Sigmoid colon (tissue), 6 donors: ENCODE measurements at regions not wholly inside any gene's neighbourhood (a gene's known extent, or its start where the extent isn't known, plus 50 kb on each side); places are given as distances from the start of the nearest gene placed in this dataset.
A peak's percentile ranks its signal among the peaks of the same experiment; 100 is the strongest.

Experiments
- DNase-seq: peaks from one replicate; pipeline ENCODE4 v3.0.0-alpha.2; 2019
- H3K27ac ChIP-seq, 4 donors: fragments of 200-600 bp; sonication (generic); one replicate each; pipeline ENCODE4 v1.5.1; 2016 to 2019; ENCODE audit warnings: mild to moderate bottlenecking in 1 of 4
- H3K27me3 ChIP-seq, 3 donors: fragments of 200-600 bp; sonication (generic); one replicate each; pipeline ENCODE4 v1.5.1; 2019; ENCODE audit warnings: mild to moderate bottlenecking in 1 of 3
- H3K36me3 ChIP-seq, 4 donors: fragments of 200-600 bp; sonication (generic); one replicate each; pipeline ENCODE4 v1.5.1; 2016 to 2019
- H3K4me1 ChIP-seq, 4 donors: fragments of 200-600 bp; sonication (generic); one replicate each; pipeline ENCODE4 v1.5.1; 2017 to 2019
- H3K4me3 ChIP-seq, 4 donors: fragments of 200-600 bp; sonication (generic); one replicate each; pipeline ENCODE4 v1.5.1; 2017 to 2019; ENCODE audit warnings: mild to moderate bottlenecking in 2 of 4, moderate library complexity in 1 of 4
- H3K9me3 ChIP-seq, 4 donors: fragments of 200-600 bp in 3 of 4; sonication (generic) in 3 of 4; one replicate each; pipeline versions ENCODE4 v1.5.1 to v1.6.1; 2013 to 2019
- EP300 ChIP-seq, 4 donors: sonication (generic); formaldehyde crosslinking; IDR thresholded peaks; one replicate each; pipeline ENCODE4 v1.6.1; 2017; ENCODE audit warnings: antibody characterized with exemption in 4 of 4
- POLR2A ChIP-seq, 2 donors: fragments of 450-650 bp; IDR thresholded peaks; one replicate each; pipeline ENCODE4 v1.6.1; 2016; ENCODE audit warnings: antibody characterized with exemption in 2 of 2, mild to moderate bottlenecking in 2 of 2, moderate library complexity in 2 of 2
- POLR2AphosphoS5 ChIP-seq, 4 donors: sonication (generic); formaldehyde crosslinking; IDR thresholded peaks; one replicate each; pipeline ENCODE4 v1.6.1; 2017; ENCODE audit warnings: antibody characterized with exemption in 4 of 4
- WGBS, 2 donors: extraction: QIAGEN DNeasy Blood & Tissue Kit; methylation state at CpG; one replicate each; pipeline ENCODE4 v1.1.7; 2013; 5-methylcytosine and 5-hydroxymethylcytosine counted together
- intact Hi-C: fragments of 100-400 bp; cut with DNase I; formaldehyde crosslinking; loops from one replicate; pipeline ENCODE4 v1.15.1; 2023
- TF ChIP-seq, protein P1 (sequence below), 4 experiments: fragments of 450-650 bp in 3 of 4; fragments of 200-600 bp in 1 of 4; IDR thresholded peaks; one replicate each; pipeline ENCODE4 v1.5.1; 2016 to 2019; ENCODE audit warnings: antibody characterized with exemption in 4 of 4, mild to moderate bottlenecking in 3 of 4, moderate library complexity in 2 of 4
- donor health status: healthy with polysubstance abuse.
- donor health status: healthy.

DNA sequence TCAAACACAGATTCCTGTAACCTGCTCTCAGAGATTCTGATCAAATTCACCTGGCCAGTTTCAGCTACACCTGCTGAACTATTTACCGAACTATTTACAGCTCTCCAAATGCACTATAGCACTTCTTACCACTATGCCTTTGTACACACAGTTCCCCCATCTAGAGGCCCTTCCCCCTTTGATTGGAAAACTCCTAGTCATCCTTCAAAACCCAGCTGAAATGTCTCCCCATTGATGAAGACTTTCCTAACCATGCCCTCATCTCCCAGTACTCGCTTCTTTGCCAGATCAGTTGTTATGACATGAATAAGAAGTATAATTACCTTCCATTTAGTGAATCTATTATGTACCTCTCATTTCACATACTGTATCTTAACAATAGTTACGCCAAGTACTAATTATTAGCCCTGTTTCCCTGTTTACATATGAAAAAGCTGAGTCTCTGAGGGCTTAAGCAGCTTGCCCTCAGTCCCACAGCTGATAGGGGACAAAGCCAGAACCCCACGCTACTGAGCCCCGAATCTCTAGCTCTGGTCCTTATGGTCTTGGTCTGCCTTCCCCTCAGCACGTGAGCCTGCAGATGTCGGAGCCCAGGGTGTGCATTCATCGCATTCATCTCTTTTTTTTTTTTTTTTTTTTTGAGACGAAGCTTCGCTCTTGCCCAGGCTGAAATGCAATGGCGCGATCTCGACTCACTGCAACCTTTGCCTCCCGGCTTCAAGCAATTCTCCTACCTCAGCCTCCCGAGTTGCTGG lies 64.7 kb upstream of the ASAP2 start:
- no peak for DNase-seq
- H3K4me1 ChIP-seq = peaks cover 0 to 21% (median 18%) of the 10 kb centered on the region in 4 donors
- H3K9me3 ChIP-seq = no peaks in the 10 kb centered on the region
- WGBS, 2 donors = 84 to 91% methylated on average over 15 of the region's 15 CpGs
- peak overlapping the region; percentile 51 to 78 (median 66) for H3K27ac ChIP-seq
- H3K27me3 ChIP-seq = no peaks in the 10 kb centered on the region
- intact Hi-C loops = loop anchor here (1.0 to 2.0 kb wide), 2 partner anchors 191 to 229 kb away; no protein-coding TSS in a partner anchor
- TF ChIP-seq POLR2A (IDR thresholded peaks at IDR 0.05) = no peak
- TF ChIP-seq EP300 (IDR thresholded peaks at IDR 0.05) = no peak
- no peak for TF ChIP-seq POLR2AphosphoS5 (IDR thresholded peaks at IDR 0.05)
- TF ChIP-seq, protein P1, sequence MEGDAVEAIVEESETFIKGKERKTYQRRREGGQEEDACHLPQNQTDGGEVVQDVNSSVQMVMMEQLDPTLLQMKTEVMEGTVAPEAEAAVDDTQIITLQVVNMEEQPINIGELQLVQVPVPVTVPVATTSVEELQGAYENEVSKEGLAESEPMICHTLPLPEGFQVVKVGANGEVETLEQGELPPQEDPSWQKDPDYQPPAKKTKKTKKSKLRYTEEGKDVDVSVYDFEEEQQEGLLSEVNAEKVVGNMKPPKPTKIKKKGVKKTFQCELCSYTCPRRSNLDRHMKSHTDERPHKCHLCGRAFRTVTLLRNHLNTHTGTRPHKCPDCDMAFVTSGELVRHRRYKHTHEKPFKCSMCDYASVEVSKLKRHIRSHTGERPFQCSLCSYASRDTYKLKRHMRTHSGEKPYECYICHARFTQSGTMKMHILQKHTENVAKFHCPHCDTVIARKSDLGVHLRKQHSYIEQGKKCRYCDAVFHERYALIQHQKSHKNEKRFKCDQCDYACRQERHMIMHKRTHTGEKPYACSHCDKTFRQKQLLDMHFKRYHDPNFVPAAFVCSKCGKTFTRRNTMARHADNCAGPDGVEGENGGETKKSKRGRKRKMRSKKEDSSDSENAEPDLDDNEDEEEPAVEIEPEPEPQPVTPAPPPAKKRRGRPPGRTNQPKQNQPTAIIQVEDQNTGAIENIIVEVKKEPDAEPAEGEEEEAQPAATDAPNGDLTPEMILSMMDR (IDR thresholded peaks at IDR 0.05) = no peak
- no peaks in the 10 kb centered on the region for H3K36me3 ChIP-seq
- no peak overlapping the region for H3K4me3 ChIP-seq

DNA sequence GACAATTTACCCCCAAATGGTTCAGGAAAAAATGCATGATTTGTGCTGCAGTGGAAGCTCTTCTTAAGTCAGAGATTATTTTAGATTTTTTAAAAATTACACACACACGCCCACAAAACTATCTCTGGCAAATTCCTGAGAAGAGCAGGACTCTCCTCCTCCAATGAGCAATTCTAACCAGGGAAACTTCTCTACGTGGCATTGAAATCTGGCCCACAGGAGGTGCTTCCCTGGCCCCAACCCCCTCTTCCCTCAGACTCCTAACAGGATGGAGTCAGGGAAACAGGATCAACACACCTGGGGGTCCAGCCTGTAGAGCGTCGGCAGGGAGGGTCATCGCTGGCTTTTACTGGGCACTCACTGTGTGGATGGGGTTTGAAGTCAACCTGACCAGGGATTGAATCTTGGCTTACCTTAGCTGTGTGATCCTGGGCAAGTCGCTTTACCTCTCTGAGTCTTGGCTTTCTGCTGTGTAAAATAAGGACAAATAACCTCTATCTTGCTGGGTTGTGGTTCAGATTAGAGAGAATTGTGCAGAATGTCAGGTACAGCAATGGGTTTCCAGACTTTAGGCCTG lies 65.4 kb upstream of the ASAP2 start:
- no peak overlapping the region for H3K27ac ChIP-seq
- no peak overlapping the region for H3K4me3 ChIP-seq
- H3K9me3 ChIP-seq = no peaks in the 10 kb centered on the region
- WGBS, 2 donors = 81 to 86% methylated on average over 6 of the region's 6 CpGs
- H3K36me3 ChIP-seq = no peaks in the 10 kb centered on the region
- TF ChIP-seq EP300 (IDR thresholded peaks at IDR 0.05) (no peak), POLR2A (IDR thresholded peaks at IDR 0.05) (no peak), POLR2AphosphoS5 (IDR thresholded peaks at IDR 0.05) (no peak)
- TF ChIP-seq, protein P1 (IDR thresholded peaks at IDR 0.05) = no peak
- peaks cover 0 to 21% (median 18%) of the 10 kb centered on the region in 4 donors for H3K4me1 ChIP-seq
- no peaks in the 10 kb centered on the region for H3K27me3 ChIP-seq
- intact Hi-C loops = no loop called here
- peak; percentile 41 for DNase-seq

DNA sequence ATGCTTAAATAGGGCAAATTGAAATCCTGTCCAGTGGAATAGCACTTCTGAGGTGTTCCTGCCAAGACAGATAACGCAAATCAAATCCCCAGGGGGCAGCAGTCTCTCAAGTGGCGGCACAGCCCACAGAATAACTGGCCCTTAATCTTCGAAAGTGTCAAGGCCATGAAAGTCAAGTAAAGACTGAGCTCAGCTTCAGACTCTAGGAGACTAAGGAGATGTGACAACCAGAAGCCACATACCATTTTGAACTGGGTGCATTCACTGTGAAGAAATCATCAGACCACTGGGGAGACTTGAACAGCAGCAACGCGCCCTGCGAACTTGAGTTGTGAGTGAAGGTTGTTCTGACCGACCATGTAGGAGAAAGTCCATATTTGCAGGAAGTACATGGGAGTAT lies 66.0 kb upstream of the ASAP2 start:
- no peak overlapping the region for H3K4me3 ChIP-seq
- H3K27me3 ChIP-seq = no peaks in the 10 kb centered on the region
- peak; percentile 22 for DNase-seq
- intact Hi-C loops = no loop called here
- no peak overlapping the region for H3K27ac ChIP-seq
- no peaks in the 10 kb centered on the region for H3K9me3 ChIP-seq
- no peak for TF ChIP-seq POLR2A (IDR thresholded peaks at IDR 0.05)
- no peak for TF ChIP-seq POLR2AphosphoS5 (IDR thresholded peaks at IDR 0.05)
- TF ChIP-seq EP300 (IDR thresholded peaks at IDR 0.05) = no peak
- TF ChIP-seq, protein P1 (IDR thresholded peaks at IDR 0.05) = no peak
- peaks cover 0 to 21% (median 18%) of the 10 kb centered on the region in 4 donors for H3K4me1 ChIP-seq
- WGBS, 2 donors = 70 to 86% methylated on average over 7 of the region's 7 CpGs
- H3K36me3 ChIP-seq = no peaks in the 10 kb centered on the region

DNA sequence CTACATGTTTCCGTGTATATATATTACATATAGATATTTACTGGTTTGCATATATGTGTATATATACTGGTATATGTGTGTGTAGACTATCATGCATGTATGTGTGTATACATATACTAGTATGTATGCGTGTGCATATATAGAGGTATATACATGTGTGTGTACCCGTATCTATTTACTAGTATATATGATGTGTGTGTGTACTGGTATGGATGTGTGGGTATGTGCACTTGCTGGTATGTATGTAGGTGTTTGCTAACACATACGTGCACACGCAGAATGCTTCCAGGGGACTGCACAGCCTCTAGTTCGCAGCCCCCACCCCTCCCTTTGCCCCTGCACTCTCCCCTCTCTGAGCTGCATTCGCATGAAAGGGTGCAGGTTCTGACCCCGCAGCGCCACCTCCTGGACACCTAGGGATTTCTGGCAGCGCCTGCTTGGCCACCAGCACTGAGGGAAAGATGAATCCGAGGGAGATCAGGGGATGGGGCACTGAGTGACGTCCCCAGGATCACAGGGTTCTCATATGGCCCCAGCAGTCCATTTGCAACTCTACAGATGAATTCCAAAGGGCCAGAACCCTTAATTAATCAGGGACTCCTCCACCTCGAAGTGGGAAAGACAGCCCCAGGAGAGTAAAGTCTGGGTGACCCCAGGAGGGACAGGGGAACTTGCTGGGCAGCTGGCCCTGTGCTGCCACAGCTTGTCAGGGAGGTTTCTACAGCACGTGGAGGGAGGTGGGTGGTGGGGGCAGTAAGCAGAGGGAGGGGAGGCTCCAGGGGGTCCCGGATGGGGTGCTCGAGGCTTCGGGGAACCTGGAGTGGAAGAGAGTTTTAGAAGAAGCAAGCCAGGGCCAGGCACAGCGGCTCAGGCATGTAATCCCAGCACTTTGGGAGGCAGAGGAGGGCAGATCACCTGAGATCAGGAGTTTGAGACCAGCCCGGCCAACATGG lies 66.8 kb upstream of the ASAP2 start:
- Histone ChIP-seq H3K9me3 (no peaks in the 10 kb centered on the region), H3K36me3 (no peaks in the 10 kb centered on the region), H3K4me3 (no peak overlapping the region), H3K4me1 (peaks cover 0 to 17% (median 14%) of the 10 kb centered on the region in 4 donors), H3K27me3 (no peaks in the 10 kb centered on the region), H3K27ac (no peak overlapping the region)
- 32 to 41% methylated on average over 19 of the region's 19 CpGs for WGBS, 2 donors
- TF ChIP-seq, protein P1 (IDR thresholded peaks at IDR 0.05) = peak; percentile 33 to 86 (median 79)
- no peak for TF ChIP-seq POLR2A (IDR thresholded peaks at IDR 0.05)
- TF ChIP-seq EP300 (IDR thresholded peaks at IDR 0.05) = no peak
- no peak for TF ChIP-seq POLR2AphosphoS5 (IDR thresholded peaks at IDR 0.05)
- intact Hi-C loops = loop anchor here (2.0 kb wide), 1 partner anchor 265 kb away; no protein-coding TSS in a partner anchor
- DNase-seq = peak; percentile 81
